Cardiac muscle cell (in vitro differentiated cells and primary cell): ENCODE measurements at regions not wholly inside any gene's neighbourhood (a gene's known extent, or its start where the extent isn't known, plus 50 kb on each side); places are given as distances from the start of the nearest gene placed in this dataset.

Experiments used
- DNase-seq, 2 donors: peaks; one replicate each; pipeline versions ENCODE4 v3.0.0 to v3.0.0-alpha.2; 2010 to 2017; ENCODE audit warnings: low read depth in 1 of 2, low spot score in 1 of 2
- H3K27ac ChIP-seq: fragments of 200-600 bp; sonication (generic); 2 replicates; pipeline ENCODE4 v1.5.1; 2016
- H3K27me3 ChIP-seq: fragments of 200-600 bp; sonication (generic); 2 replicates; pipeline ENCODE4 v1.6.0; 2016; ENCODE audit warnings: control low read depth
- H3K36me3 ChIP-seq: fragments of 200-600 bp; sonication (generic); 2 replicates; pipeline ENCODE4 v1.5.1; 2016; ENCODE audit warnings: control low read depth
- H3K4me1 ChIP-seq: fragments of 200-600 bp; sonication (generic); 2 replicates; pipeline ENCODE4 v1.8.1; 2017; ENCODE audit warnings: low read depth, mild to moderate bottlenecking, mixed run types
- H3K4me3 ChIP-seq: fragments of 200-600 bp; sonication (generic); 2 replicates; pipeline ENCODE4 v1.5.1; 2016; ENCODE audit warnings: mild to moderate bottlenecking
- H3K9me3 ChIP-seq: fragments of 200-600 bp; sonication (generic); 2 replicates; pipeline ENCODE4 v1.5.1; 2017; ENCODE audit warnings: low read depth, mild to moderate bottlenecking, control low read depth
- TF ChIP-seq, protein P1 (sequence below): IDR thresholded peaks from 2 replicates; pipeline ENCODE4 v1.5.1; 2012; ENCODE audit warnings: low read depth, mild to moderate bottlenecking, low read length

DNA sequence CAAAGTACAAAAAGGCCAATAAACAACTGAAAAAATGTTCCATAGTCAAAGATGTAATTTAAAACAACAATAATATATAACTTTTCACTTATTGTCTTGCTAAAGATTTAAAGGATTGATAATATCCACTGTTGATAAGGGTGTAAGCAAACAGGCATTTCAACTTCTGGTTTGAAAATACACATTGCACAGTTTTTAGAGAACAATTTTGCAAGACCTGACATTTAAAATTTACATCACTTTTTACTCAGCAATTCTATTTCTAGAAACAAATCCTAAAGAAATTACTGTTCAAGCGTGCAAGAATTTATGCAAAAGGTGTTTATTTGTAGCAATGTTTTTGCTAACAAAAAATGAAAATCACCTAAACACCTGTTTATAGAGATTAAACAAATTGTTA, 120.4 kb downstream of the TDRD15 start:
- Histone ChIP-seq H3K27me3 (no peaks in the 10 kb centered on the region), H3K4me3 (no peak overlapping the region), H3K4me1 (no peaks in the 10 kb centered on the region), H3K27ac (no peak overlapping the region), H3K9me3 (no peaks in the 10 kb centered on the region), H3K36me3 (no peaks in the 10 kb centered on the region)
- TF ChIP-seq, protein P1, sequence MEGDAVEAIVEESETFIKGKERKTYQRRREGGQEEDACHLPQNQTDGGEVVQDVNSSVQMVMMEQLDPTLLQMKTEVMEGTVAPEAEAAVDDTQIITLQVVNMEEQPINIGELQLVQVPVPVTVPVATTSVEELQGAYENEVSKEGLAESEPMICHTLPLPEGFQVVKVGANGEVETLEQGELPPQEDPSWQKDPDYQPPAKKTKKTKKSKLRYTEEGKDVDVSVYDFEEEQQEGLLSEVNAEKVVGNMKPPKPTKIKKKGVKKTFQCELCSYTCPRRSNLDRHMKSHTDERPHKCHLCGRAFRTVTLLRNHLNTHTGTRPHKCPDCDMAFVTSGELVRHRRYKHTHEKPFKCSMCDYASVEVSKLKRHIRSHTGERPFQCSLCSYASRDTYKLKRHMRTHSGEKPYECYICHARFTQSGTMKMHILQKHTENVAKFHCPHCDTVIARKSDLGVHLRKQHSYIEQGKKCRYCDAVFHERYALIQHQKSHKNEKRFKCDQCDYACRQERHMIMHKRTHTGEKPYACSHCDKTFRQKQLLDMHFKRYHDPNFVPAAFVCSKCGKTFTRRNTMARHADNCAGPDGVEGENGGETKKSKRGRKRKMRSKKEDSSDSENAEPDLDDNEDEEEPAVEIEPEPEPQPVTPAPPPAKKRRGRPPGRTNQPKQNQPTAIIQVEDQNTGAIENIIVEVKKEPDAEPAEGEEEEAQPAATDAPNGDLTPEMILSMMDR, result no peak
- no peak for DNase-seq

GRCh38 chr2:21245565-21245964, 121.8 kb downstream of the TDRD15 start:
- TF ChIP-seq, protein P1, result no peak

DNA sequence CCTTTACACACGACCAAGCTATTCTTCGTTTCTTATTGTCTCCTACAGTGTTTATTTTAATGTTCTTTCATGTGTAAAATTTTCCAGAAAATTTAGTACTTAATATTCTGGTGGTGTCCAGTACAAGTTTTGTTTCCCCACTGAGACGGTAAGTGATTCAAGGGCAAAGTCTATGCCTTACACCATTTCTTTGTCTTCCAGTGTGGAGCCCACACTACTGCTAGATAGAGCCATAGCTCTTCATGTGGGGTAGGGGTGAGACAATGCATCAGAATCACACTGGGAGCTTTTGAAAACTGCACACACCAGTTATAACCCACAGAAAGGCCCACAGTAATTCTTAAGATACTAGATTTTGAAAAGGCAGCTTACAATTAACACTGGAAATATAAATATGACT, 125.6 kb downstream of the TDRD15 start:
- Histone ChIP-seq H3K4me1 (no peaks in the 10 kb centered on the region), H3K27me3 (no peaks in the 10 kb centered on the region), H3K9me3 (no peaks in the 10 kb centered on the region), H3K36me3 (no peaks in the 10 kb centered on the region), H3K4me3 (no peak overlapping the region), H3K27ac (no peak overlapping the region)
- TF ChIP-seq, protein P1, result no peak
- DNase-seq, result no peak

More at GRCh38 chr2:21245565-21245964, 121.8 kb downstream of the TDRD15 start:
- no peak overlapping the region for H3K27ac ChIP-seq
- H3K36me3 ChIP-seq, result no peaks in the 10 kb centered on the region
- H3K4me3 ChIP-seq, result no peak overlapping the region
- DNase-seq, result no peak
- H3K4me1 ChIP-seq, result no peaks in the 10 kb centered on the region
- no peaks in the 10 kb centered on the region for H3K27me3 ChIP-seq
- no peaks in the 10 kb centered on the region for H3K9me3 ChIP-seq

DNA sequence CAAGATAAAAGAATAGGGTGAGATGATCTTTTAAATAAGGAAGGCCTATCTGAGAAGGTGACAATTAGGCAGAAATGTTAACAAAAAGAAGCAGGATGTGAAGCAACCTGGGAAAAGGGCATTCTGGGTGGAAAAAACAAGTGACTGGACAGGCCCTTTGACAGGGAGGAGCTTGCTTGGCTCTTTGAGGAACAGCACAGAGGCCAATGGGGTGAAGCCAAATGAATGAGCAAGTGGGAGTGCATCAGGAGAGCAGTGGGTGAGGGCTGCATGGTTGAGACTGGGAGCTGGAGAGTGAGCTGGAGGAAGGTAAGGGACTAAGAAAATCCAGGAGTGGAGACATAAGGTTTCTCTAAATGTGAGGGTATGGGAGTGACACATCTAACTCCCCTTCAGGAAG, 126.9 kb downstream of the TDRD15 start:
- no peak for DNase-seq
- no peaks in the 10 kb centered on the region for H3K9me3 ChIP-seq
- H3K4me3 ChIP-seq, result no peak overlapping the region
- no peaks in the 10 kb centered on the region for H3K27me3 ChIP-seq
- no peaks in the 10 kb centered on the region for H3K36me3 ChIP-seq
- no peaks in the 10 kb centered on the region for H3K4me1 ChIP-seq
- TF ChIP-seq, protein P1, result no peak
- no peak overlapping the region for H3K27ac ChIP-seq

GRCh38 chr2:21251216-21251980, 127.6 kb downstream of the TDRD15 start:
- Histone ChIP-seq H3K9me3 (no peaks in the 10 kb centered on the region), H3K27ac (no peak overlapping the region), H3K27me3 (no peaks in the 10 kb centered on the region), H3K36me3 (no peaks in the 10 kb centered on the region), H3K4me1 (no peaks in the 10 kb centered on the region), H3K4me3 (no peak overlapping the region)
- DNase-seq, result no peak
- TF ChIP-seq, protein P1, result no peak
